Ascending aorta (tissue), 2 donors: ENCODE measurements at regions not wholly inside any gene's neighbourhood (a gene's known extent, or its start where the extent isn't known, plus 50 kb on each side); places are given as distances from the start of the nearest gene placed in this dataset.
A peak's percentile ranks its signal among the peaks of the same experiment; 100 is the strongest.

Source experiments
- DNase-seq, 2 donors: peaks; one replicate each; pipeline ENCODE4 v3.0.0-alpha.2; 2019; ENCODE audit warnings: low spot score in 2 of 2
- H3K27ac ChIP-seq, 2 donors: fragments of 200-600 bp; sonication (generic); one replicate each; pipeline ENCODE4 v1.5.1; 2016 to 2017; ENCODE audit warnings: mild to moderate bottlenecking in 1 of 2
- H3K27me3 ChIP-seq: fragments of 200-600 bp; sonication (generic); one replicate; pipeline ENCODE4 v1.5.1; 2017
- H3K36me3 ChIP-seq, 2 donors: fragments of 200-600 bp; sonication (generic); one replicate each; pipeline ENCODE4 v1.5.1; 2016
- H3K4me1 ChIP-seq, 2 donors: fragments of 200-600 bp; sonication (generic); one replicate each; pipeline ENCODE4 v1.5.1; 2016 to 2017; ENCODE audit warnings: mild to moderate bottlenecking in 1 of 2
- H3K4me3 ChIP-seq, 2 donors: fragments of 200-600 bp; sonication (generic); one replicate each; pipeline ENCODE4 v1.5.1; 2016 to 2017; ENCODE audit warnings: mild to moderate bottlenecking in 1 of 2
- H3K9me3 ChIP-seq, 2 donors: fragments of 200-600 bp; sonication (generic); one replicate each; pipeline ENCODE4 v1.5.1; 2016
- intact Hi-C: fragments of 100-400 bp; cut with DNase I; formaldehyde crosslinking; loops from one replicate; pipeline ENCODE4 v1.15.1; 2023
- TF ChIP-seq, protein P1 (sequence below), 3 experiments: fragments of 200-600 bp in 2 of 3; fragments of 450-650 bp in 1 of 3; sonication (generic) in 2 of 3; IDR thresholded peaks; one replicate each; pipeline ENCODE4 v1.5.1; 2016 to 2019; ENCODE audit warnings: antibody characterized with exemption in 3 of 3, mild to moderate bottlenecking in 1 of 3, moderate library complexity in 1 of 3

DNA sequence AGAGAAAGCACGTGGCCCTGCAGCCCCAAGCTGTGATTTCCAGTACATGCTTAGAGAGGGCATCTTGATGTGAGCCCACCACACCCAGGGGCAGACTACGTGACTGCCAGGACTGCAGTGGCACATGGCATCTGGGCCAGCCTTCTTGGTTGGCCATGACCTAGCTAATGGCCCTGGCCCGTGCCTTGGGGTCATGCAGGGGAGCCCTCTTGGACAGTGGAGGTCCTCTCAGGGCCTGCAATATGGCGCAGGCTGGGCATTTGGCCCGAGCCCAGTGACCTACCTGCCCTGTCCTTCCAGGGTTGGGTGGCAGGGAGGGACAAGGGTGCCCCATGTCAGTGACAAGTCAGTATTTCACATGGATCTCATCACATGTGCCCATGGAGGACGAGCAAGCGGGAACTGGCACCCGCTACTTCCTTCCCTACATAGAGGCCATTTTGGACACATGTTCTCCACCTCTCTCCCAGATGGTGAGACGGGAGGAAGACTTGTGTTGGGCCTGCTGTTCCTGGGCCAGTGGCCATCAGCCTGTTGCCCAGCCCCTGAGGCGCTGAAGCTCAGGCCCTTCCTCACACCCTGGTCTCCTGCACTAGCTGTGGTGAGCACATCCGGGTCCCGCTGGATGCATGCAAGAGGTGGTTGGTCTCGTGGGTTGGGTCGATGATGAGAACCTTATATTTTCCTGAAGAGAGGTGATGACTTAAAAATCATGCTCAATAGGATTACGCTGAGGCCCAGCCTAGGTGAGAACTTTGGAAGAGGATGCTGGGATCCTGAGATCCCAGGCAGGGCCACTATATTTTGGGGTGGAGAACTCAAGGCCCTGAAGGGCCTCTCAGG is 195.6 kb downstream of the UBE3A start:
- Histone ChIP-seq H3K9me3 (peaks cover 0 to 13% of the 10 kb centered on the region in 2 donors), H3K27ac (no peak overlapping the region), H3K4me3 (no peak overlapping the region), H3K27me3 (no peaks in the 10 kb centered on the region), H3K4me1 (no peaks in the 10 kb centered on the region), H3K36me3 (no peaks in the 10 kb centered on the region)
- DNase-seq: peak in 1 of 2 donors; percentile 47
- intact Hi-C loops: no loop called here
- TF ChIP-seq, protein P1, sequence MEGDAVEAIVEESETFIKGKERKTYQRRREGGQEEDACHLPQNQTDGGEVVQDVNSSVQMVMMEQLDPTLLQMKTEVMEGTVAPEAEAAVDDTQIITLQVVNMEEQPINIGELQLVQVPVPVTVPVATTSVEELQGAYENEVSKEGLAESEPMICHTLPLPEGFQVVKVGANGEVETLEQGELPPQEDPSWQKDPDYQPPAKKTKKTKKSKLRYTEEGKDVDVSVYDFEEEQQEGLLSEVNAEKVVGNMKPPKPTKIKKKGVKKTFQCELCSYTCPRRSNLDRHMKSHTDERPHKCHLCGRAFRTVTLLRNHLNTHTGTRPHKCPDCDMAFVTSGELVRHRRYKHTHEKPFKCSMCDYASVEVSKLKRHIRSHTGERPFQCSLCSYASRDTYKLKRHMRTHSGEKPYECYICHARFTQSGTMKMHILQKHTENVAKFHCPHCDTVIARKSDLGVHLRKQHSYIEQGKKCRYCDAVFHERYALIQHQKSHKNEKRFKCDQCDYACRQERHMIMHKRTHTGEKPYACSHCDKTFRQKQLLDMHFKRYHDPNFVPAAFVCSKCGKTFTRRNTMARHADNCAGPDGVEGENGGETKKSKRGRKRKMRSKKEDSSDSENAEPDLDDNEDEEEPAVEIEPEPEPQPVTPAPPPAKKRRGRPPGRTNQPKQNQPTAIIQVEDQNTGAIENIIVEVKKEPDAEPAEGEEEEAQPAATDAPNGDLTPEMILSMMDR (IDR thresholded peaks at IDR 0.05): no peak

- DNase-seq: no peak
- intact Hi-C loops: no loop called here
- Histone ChIP-seq H3K36me3 (no peaks in the 10 kb centered on the region), H3K27ac (no peak overlapping the region), H3K27me3 (no peaks in the 10 kb centered on the region), H3K4me3 (no peak overlapping the region), H3K9me3 (peaks cover 0 to 18% of the 10 kb centered on the region in 2 donors), H3K4me1 (no peaks in the 10 kb centered on the region)
- TF ChIP-seq, protein P1 (IDR thresholded peaks at IDR 0.05): no peak
Measured at GRCh38 chr15:25243800-25244097, 195.1 kb downstream of the UBE3A start.

DNA sequence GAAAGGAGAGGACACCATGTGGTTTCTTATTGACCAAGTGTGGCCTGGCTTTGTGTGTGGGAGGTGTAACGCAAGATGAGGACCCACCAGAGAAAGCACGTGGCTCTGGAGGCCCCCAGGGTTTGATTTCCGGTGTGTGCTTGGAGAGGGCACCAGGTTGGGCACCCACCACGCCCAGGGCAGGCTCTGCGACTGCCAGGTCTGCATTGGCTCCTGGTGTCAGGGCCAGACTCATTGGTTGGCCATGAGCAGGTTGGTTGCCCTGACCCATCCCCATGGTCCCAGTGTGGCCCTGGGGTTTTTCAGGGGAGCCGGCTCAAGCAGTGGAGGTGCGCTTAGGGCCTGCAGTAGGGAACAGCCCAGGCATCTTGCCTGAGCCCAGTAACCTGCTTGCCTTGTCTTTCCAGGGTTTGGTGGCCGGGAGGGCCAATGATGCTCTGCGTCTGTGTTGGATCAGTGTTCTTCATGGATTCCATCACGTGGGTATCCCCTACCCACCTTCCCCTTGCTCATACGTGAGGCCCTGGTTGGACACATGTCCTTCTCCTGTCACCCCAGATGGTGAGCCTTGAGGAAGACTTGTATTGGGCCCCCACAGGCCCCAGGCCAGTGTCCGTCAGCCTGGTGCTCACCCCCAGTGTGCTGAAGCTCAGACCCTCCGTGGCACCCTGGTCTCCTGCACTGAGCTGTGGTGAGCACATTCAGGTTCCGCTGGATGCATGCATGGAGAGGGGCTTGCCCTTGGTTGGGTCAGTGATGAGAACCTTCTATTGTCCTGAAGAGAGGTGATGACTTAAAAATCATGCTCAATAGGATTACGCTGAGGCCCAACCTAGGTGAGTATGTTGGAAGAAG is 193.9 kb downstream of the UBE3A start:
- intact Hi-C loops: no loop called here
- H3K9me3 ChIP-seq: peaks cover 0 to 19% of the 10 kb centered on the region in 2 donors
- H3K36me3 ChIP-seq: no peaks in the 10 kb centered on the region
- no peak overlapping the region for H3K27ac ChIP-seq
- DNase-seq: peak in 1 of 2 donors; percentile 46
- TF ChIP-seq, protein P1 (IDR thresholded peaks at IDR 0.05): no peak
- no peak overlapping the region for H3K4me3 ChIP-seq
- H3K27me3 ChIP-seq: no peaks in the 10 kb centered on the region
- H3K4me1 ChIP-seq: no peaks in the 10 kb centered on the region

DNA sequence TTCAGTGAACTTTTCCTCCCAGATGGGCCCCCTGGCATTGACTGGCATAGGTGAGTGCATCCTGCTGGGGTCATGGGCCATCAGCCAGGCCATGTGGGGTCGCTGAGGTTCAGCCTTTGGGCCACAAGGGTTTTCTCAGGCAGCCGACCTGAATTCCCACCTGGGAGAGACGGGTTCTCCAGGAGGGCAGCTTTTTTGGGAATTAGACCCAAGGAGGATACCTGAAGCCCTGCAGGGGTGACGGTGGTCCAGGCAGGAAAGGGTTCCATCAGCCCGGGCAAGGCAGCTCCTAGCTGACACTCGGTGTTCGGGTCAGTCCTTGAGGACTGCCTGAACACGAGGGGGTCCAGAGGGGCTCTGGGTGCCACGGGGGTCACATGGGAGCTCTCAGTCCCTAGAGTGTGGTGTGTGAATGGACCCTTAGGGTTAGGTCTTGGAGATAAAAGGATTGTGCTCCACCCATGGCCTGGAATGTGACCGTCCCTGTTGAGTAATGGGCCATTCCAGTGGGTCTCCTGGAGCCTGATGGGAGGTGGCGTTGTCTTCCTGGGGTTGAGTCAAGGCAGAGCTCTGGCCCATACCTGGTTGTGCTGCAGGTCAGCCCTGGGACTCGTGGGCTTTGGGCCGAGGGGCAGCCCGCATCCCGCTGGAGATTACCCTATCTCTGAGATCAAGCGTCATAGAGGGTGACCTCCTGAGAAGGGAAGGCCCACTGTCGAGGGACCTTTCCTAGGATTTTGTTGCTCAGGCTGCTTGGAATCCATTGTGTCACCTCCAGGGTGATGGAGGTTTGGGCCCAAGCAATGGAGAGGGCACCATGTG is 192.8 kb downstream of the UBE3A start:
- no peaks in the 10 kb centered on the region for H3K4me1 ChIP-seq
- intact Hi-C loops: no loop called here
- TF ChIP-seq, protein P1 (IDR thresholded peaks at IDR 0.05): no peak
- H3K4me3 ChIP-seq: no peak overlapping the region
- H3K27ac ChIP-seq: no peak overlapping the region
- DNase-seq: peak in 1 of 2 donors; percentile 43
- no peaks in the 10 kb centered on the region for H3K27me3 ChIP-seq
- H3K9me3 ChIP-seq: peaks cover 0 to 19% of the 10 kb centered on the region in 2 donors
- H3K36me3 ChIP-seq: no peaks in the 10 kb centered on the region

DNA sequence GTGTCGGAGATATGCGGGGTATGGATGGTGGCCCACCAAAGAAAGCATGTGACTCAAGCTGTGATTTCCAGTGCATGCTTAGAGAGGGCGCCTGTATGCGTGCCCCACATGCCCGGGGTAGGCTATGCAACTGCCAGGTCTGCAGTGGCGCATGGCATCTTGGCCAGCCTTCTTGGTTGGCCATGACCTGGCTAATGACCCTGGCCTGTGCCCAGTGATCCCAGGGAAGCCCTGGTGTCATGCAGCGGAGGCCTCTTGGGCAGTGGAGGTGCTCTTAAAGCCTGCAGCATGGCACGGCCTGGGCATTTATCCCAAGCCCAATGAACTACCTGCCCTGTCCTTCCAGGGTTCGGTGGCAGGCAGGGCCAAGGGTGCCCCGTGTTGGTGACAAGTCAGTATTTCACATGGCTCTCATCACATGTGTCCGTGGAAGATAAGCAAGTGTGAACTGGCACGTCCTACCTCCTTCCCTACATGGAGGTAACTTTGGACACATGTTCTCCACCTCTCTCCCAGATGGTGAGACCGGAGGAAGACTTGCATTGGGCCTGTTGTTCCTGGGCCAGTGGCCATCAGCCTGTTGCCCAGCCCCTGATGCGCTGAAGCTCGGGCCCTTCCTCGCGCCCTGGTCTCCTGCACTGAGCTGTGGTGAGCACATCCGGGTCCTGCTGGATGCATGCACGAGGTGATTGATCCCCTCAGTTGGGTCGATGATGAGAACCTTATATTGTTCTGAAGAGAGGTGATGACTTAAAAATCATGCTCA is 192.0 kb downstream of the UBE3A start:
- Histone ChIP-seq H3K36me3 (no peaks in the 10 kb centered on the region), H3K27ac (no peak overlapping the region), H3K27me3 (no peaks in the 10 kb centered on the region), H3K4me3 (no peak overlapping the region), H3K4me1 (no peaks in the 10 kb centered on the region), H3K9me3 (peaks cover 0 to 23% of the 10 kb centered on the region in 2 donors)
- intact Hi-C loops: no loop called here
- DNase-seq: peak in 1 of 2 donors; percentile 54
- TF ChIP-seq, protein P1 (IDR thresholded peaks at IDR 0.05): no peak
